HepG2 (cell line): ENCODE measurements at regions not wholly inside any gene's neighbourhood (a gene's known extent, or its start where the extent isn't known, plus 50 kb on each side); places are given as distances from the start of the nearest gene placed in this dataset.

Experiments
- ATAC-seq: fragments of 200-7000 bp; cut with Tn5 transposase; 3 replicates; pipeline ENCODE4 v1.9.1; 2020; ENCODE audit warnings: mild to moderate bottlenecking, moderate library complexity
- BruUV-seq: library from RNA; stranded (reverse); fragments of 400-500 nt; replicated peaks from 2 replicates; lab custom pipeline; 2021; lab: Mats Ljungman, UMichigan
- CTCF ChIA-PET: fragments of 300-600 bp; formaldehyde crosslinking; extraction: SDS; loops from one replicate; lab custom pipeline; 2021; ENCODE audit warnings: low total read pairs, inconsistent platforms, low intra/inter-chr PET ratio; lab: Yijun Ruan, JAX
- POLR2A ChIA-PET: fragments of 350-600 bp; sonication (Branson Sonifier 250); formaldehyde crosslinking; loops from one replicate; lab custom pipeline; 2020; ENCODE audit warnings: antibody characterized with exemption, inconsistent platforms; lab: Yijun Ruan, JAX
- DNase-seq: peaks from one replicate; pipeline ENCODE4 v3.0.0-alpha.2; 2015; ENCODE audit warnings: low spot score
- FAIRE-seq: peaks from 3 replicates; lab custom pipeline; 2011; peaks lifted over from hg19 to GRCh38; lab: Jason Lieb, UNC
- H2AFZ ChIP-seq: one replicate; pipeline ENCODE4 v1.6.1; 2011; ENCODE audit warnings: low read length, inconsistent platforms
- H3K27ac ChIP-seq: fragments of 300-600 bp; 3 replicates; pipeline ENCODE4 v1.8.0; 2011; ENCODE audit warnings: mixed run types, mild to moderate bottlenecking, mixed read lengths, low read length, inconsistent platforms; ENCODE audit not compliant: insufficient read depth; ENCODE audit errors: extremely low read length
- H3K27me3 ChIP-seq, 2 experiments: fragments of 200-600 bp in 1 of 2; 2 replicates in 1 of 2; 3 replicates in 1 of 2; pipeline versions ENCODE4 v1.6.0 to v1.8.0; 2011; ENCODE audit warnings: low read length in 2 of 2, mild to moderate bottlenecking in 2 of 2, moderate library complexity in 2 of 2, inconsistent platforms in 1 of 2; ENCODE audit not compliant: insufficient read depth in 2 of 2, control insufficient read depth in 1 of 2
- H3K36me3 ChIP-seq, 2 experiments: fragments of 200-600 bp in 1 of 2; replicated peaks in 1 of 2; 2 replicates in 1 of 2; 3 replicates in 1 of 2; pipeline versions ENCODE4 v1.5.1 to v1.8.0; 2011; ENCODE audit warnings: low read length in 2 of 2, inconsistent platforms in 1 of 2; ENCODE audit not compliant: insufficient read depth in 2 of 2, control insufficient read depth in 1 of 2
- H3K4me1 ChIP-seq: 2 replicates; pipeline ENCODE4 v1.5.1; 2012; ENCODE audit warnings: low read length, inconsistent platforms; ENCODE audit not compliant: insufficient read depth
- H3K4me2 ChIP-seq: 2 replicates; pipeline ENCODE4 v1.6.0; 2011; ENCODE audit warnings: low read depth, low read length, inconsistent platforms
- H3K4me3 ChIP-seq, 3 experiments: fragments of 200-600 bp in 1 of 3; sonication (generic), shearing (Covaris generic) in 1 of 3; replicated peaks in 1 of 3; 2 replicates each; pipeline ENCODE4 v1.5.1; 2011 to 2016; ENCODE audit warnings: low read length in 3 of 3, inconsistent platforms in 2 of 3, low read depth in 2 of 3, mild to moderate bottlenecking in 2 of 3, control low read depth in 1 of 3, mixed read lengths in 1 of 3; ENCODE audit not compliant: insufficient read depth in 1 of 3
- H3K79me2 ChIP-seq: one replicate; pipeline ENCODE4 v1.6.1; 2011; ENCODE audit warnings: low read length, inconsistent platforms; ENCODE audit not compliant: insufficient read depth
- H3K9ac ChIP-seq: 2 replicates; pipeline ENCODE4 v1.6.0; 2011; ENCODE audit warnings: mild to moderate bottlenecking, low read depth, low read length, inconsistent platforms; ENCODE audit not compliant: insufficient read depth
- H3K9me3 ChIP-seq: 2 replicates; pipeline ENCODE4 v1.5.1; 2012; ENCODE audit warnings: mild to moderate bottlenecking, low read length
- H4K20me1 ChIP-seq: 2 replicates; pipeline ENCODE4 v1.6.0; 2011; ENCODE audit warnings: inconsistent platforms, mild to moderate bottlenecking, low read length, moderate library complexity; ENCODE audit not compliant: insufficient read depth
- ARNTL ChIP-seq: sonication (generic); formaldehyde crosslinking; IDR thresholded peaks from 2 replicates; pipeline ENCODE4 v1.4.0; 2020; ENCODE audit warnings: mild to moderate bottlenecking, missing genetic modification reagents
- GABPA ChIP-seq, 2 experiments: IDR thresholded peaks; 2 replicates each; pipeline ENCODE4 v1.6.1; 2011 to 2016; ENCODE audit warnings: low read depth in 2 of 2, low read length in 1 of 2, missing biosample characterization in 1 of 2, missing genetic modification characterization in 1 of 2
- GPN1 ChIP-seq: sonication (generic); formaldehyde crosslinking; IDR thresholded peaks from 2 replicates; pipeline ENCODE4 v1.5.1; 2020; ENCODE audit warnings: missing genetic modification reagents, borderline replicate concordance
- PAX8 ChIP-seq: sonication (generic); formaldehyde crosslinking; IDR thresholded peaks from 2 replicates; pipeline ENCODE4 v1.8.0; 2022; ENCODE audit warnings: mild to moderate bottlenecking, missing genetic modification reagents, borderline replicate concordance
- REXO4 ChIP-seq: sonication (generic); formaldehyde crosslinking; IDR thresholded peaks from 2 replicates; pipeline ENCODE4 v1.8.0; 2022; ENCODE audit warnings: missing genetic modification reagents, mild to moderate bottlenecking, borderline replicate concordance
- STAG1 ChIP-seq: sonication (generic); formaldehyde crosslinking; IDR thresholded peaks from 2 replicates; pipeline ENCODE4 v1.4.0; 2020; ENCODE audit warnings: missing genetic modification reagents
- TFDP2 ChIP-seq: sonication (generic); formaldehyde crosslinking; IDR thresholded peaks from 2 replicates; pipeline ENCODE4 v1.4.0; 2020; ENCODE audit warnings: missing genetic modification reagents
- TOE1 ChIP-seq: sonication (generic); formaldehyde crosslinking; IDR thresholded peaks from 2 replicates; pipeline ENCODE4 v1.4.0; 2020; ENCODE audit warnings: mild to moderate bottlenecking, missing genetic modification reagents
- ZNF30 ChIP-seq: sonication (generic); formaldehyde crosslinking; IDR thresholded peaks from 2 replicates; pipeline ENCODE4 v1.5.0; 2020; ENCODE audit warnings: mild to moderate bottlenecking, missing genetic modification reagents
- ZNF674 ChIP-seq: sonication (generic); formaldehyde crosslinking; IDR thresholded peaks from 2 replicates; pipeline ENCODE4 v1.5.0; 2020; ENCODE audit warnings: low read depth, mild to moderate bottlenecking, missing genetic modification reagents
- WGBS: methylation state at CpG from one replicate; pipeline ENCODE4 v1.1.6; 2017; ENCODE audit warnings: low lambda C conversion rate; 5-methylcytosine and 5-hydroxymethylcytosine counted together
- in situ Hi-C: cut with HindIII; loops from 2 replicates; pipeline ENCODE4 v1.10.0; 2017; ENCODE audit warnings: low pct_unique_long_range_greater_than_20kb; ENCODE audit not compliant: extremely low pct_ligation_motif_present
- intact Hi-C: fragments of 100-400 bp; cut with micrococcal nuclease; formaldehyde crosslinking; loops from one replicate; pipeline ENCODE4 v1.10.0; 2022; ENCODE audit not compliant: unreplicated experiment

- TF ChIP-seq TFDP2 (CRISPR knock-in tag) (no peak), STAG1 (CRISPR knock-in tag) (no peak), TOE1 (no peak), ARNTL (CRISPR knock-in tag) (no peak), REXO4 (CRISPR knock-in tag) (no peak)
- TF ChIP-seq, all 625 proteins: peak for 0
Observed at GRCh38 chr14:27573018-27573417, 975.2 kb upstream of the NOVA1 start (continued).

- H4K20me1 ChIP-seq, result no peaks in the 10 kb centered on the region
- H3K27ac ChIP-seq, result no peak overlapping the region
- FAIRE-seq, result no peak
- no TSS peak for BruUV-seq
- no peak overlapping the region for H2AFZ ChIP-seq
- in situ Hi-C loops, result no loop called here
- 4% methylated on average over 3 of the region's 3 CpGs for whole genome bisulfite sequencing
- H3K36me3 ChIP-seq, result no peaks in the 10 kb centered on the region
- no peak for ATAC-seq
- TF ChIP-seq GPN1 (CRISPR knock-in tag) (no peak), GABPA (IDR thresholded peaks at IDR 0.05; ENCODE audit: low read depth, low read length) (no peak), GABPA (CRISPR knock-in tag; IDR thresholded peaks at IDR 0.05; ENCODE audit: low read depth) (no peak), PAX8 (no peak), ZNF674 (no peak), ZNF30 (no peak)
- ChIA-PET POLR2A (no interaction called here), CTCF (no interaction called here)
- H3K27me3 ChIP-seq, result no peaks in the 10 kb centered on the region
- no peak for DNase-seq
- H3K9ac ChIP-seq, result no peak overlapping the region
- intact Hi-C loops, result no loop called here
- H3K79me2 ChIP-seq, result no peaks in the 10 kb centered on the region
- H3K9me3 ChIP-seq, result peaks cover 87% of the 10 kb centered on the region
- no peak overlapping the region for H3K4me3 ChIP-seq
- no peak overlapping the region for H3K4me2 ChIP-seq
- H3K4me1 ChIP-seq, result no peaks in the 10 kb centered on the region
Observed at GRCh38 chr14:27587103-27587502, 989.3 kb upstream of the NOVA1 start.
